ENCODE measurements at regions not wholly inside any gene's neighbourhood (a gene's known extent, or its start where the extent isn't known, plus 50 kb on each side); places are given as distances from the start of the nearest gene placed in this dataset.

DNA sequence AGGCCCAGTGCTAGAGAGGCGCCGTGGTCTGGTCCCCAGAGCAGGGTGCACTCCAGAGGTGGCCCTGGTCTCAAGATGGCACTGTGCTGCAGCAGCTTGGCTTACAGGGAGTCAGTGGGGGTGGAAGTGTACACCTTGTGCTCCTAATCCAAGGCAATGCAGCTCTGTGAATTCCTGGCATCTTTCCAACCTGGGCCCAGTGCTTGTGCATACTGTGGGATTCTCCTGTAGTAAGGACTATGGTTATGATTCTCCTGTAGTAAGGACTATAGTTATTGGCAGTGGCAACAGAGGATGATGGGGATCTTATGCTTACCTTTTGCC is 616.7 kb upstream of the REG3G start:
- TF ChIP-seq, protein P1, sequence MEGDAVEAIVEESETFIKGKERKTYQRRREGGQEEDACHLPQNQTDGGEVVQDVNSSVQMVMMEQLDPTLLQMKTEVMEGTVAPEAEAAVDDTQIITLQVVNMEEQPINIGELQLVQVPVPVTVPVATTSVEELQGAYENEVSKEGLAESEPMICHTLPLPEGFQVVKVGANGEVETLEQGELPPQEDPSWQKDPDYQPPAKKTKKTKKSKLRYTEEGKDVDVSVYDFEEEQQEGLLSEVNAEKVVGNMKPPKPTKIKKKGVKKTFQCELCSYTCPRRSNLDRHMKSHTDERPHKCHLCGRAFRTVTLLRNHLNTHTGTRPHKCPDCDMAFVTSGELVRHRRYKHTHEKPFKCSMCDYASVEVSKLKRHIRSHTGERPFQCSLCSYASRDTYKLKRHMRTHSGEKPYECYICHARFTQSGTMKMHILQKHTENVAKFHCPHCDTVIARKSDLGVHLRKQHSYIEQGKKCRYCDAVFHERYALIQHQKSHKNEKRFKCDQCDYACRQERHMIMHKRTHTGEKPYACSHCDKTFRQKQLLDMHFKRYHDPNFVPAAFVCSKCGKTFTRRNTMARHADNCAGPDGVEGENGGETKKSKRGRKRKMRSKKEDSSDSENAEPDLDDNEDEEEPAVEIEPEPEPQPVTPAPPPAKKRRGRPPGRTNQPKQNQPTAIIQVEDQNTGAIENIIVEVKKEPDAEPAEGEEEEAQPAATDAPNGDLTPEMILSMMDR (conservative IDR thresholded peaks at IDR 0.05; ENCODE audit: low read depth, low read length) = no peak
- TF ChIP-seq NFE2L2 (IDR thresholded peaks at IDR 0.05; ENCODE audit: low read depth, low read length) = no peak
- no peak for TF ChIP-seq RCOR1 (IDR thresholded peaks at IDR 0.05; ENCODE audit: insufficient replicate concordance, low read length)
- TF ChIP-seq MAFK (IDR thresholded peaks at IDR 0.05; ENCODE audit: low read depth, low read length) = no peak
- no peak for TF ChIP-seq POLR2A (IDR thresholded peaks at IDR 0.05; ENCODE audit: low read depth, low read length)
- no peak for TF ChIP-seq RAD21 (IDR thresholded peaks at IDR 0.05; ENCODE audit: low read length)
- no peak for TF ChIP-seq SMC3 (IDR thresholded peaks at IDR 0.05; ENCODE audit: low read depth, low read length)
- TF ChIP-seq CEBPB (IDR thresholded peaks at IDR 0.05; ENCODE audit: low read depth, low read length) = no peak
- TF ChIP-seq, protein P2, sequence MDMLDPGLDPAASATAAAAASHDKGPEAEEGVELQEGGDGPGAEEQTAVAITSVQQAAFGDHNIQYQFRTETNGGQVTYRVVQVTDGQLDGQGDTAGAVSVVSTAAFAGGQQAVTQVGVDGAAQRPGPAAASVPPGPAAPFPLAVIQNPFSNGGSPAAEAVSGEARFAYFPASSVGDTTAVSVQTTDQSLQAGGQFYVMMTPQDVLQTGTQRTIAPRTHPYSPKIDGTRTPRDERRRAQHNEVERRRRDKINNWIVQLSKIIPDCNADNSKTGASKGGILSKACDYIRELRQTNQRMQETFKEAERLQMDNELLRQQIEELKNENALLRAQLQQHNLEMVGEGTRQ (IDR thresholded peaks at IDR 0.05; ENCODE audit: low read depth, low read length) = no peak

Measured in IMR-90 (cell line).